ENCODE measurements at regions not wholly inside any gene's neighbourhood (a gene's known extent, or its start where the extent isn't known, plus 50 kb on each side); places are given as distances from the start of the nearest gene placed in this dataset.
A peak's percentile ranks its signal among the peaks of the same experiment; 100 is the strongest.

- no peaks in the 10 kb centered on the region for H3K4me1 ChIP-seq (ENCODE audit: control insufficient read depth, insufficient read depth, low read length)
- no peak for DNase-seq (ENCODE audit: low read depth in 4 of 6, low spot score in 6 of 6)
- no peaks in the 10 kb centered on the region for H3K27me3 ChIP-seq (ENCODE audit: control insufficient read depth, insufficient read depth, low read length)
- no peak overlapping the region for H3K27ac ChIP-seq (ENCODE audit: low read depth, low read length)
- 77% methylated on average over 3 of the region's 7 CpGs for WGBS (ENCODE audit: insufficient coverage)
- H3K9me3 ChIP-seq (ENCODE audit: control insufficient read depth, insufficient read depth, low read length), result no peaks in the 10 kb centered on the region
- no peaks in the 10 kb centered on the region for H3K36me3 ChIP-seq (ENCODE audit: control insufficient read depth, insufficient read depth, low read length)
- no peak overlapping the region for H3K4me3 ChIP-seq (ENCODE audit: low read depth, low read length)
Measured at GRCh38 chr3:139764069-139764905, 86.5 kb upstream of the NMNAT3 start.

DNA sequence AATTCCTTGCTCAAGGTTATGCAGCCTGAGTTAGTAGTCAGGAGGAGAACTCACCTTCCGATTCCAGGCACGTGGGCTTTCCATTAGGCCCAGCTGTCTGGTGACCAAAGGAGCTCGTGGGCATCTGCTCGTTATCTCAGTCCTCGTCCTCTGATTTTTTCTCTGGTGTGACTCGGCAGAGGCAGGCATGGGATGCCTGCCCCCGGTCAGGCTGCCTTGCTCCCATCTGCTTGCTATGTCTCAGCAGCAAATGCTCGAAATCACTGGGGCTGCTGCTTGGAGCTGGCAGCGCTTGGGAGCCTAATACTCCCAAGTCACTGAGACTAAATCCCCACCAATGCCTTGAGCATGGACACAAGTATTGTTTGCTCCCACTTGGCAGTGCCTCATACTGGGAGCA is 84.5 kb upstream of the NMNAT3 start:
- H3K36me3 ChIP-seq (ENCODE audit: control insufficient read depth, insufficient read depth, low read length), result no peaks in the 10 kb centered on the region
- no peaks in the 10 kb centered on the region for H3K27me3 ChIP-seq (ENCODE audit: control insufficient read depth, insufficient read depth, low read length)
- 71% methylated on average over 9 of the region's 9 CpGs for WGBS (ENCODE audit: insufficient coverage)
- DNase-seq (ENCODE audit: low read depth in 4 of 6, low spot score in 6 of 6), result peak in 1 of 6 donors; percentile 46
- H3K4me1 ChIP-seq (ENCODE audit: control insufficient read depth, insufficient read depth, low read length), result no peaks in the 10 kb centered on the region
- H3K9me3 ChIP-seq (ENCODE audit: control insufficient read depth, insufficient read depth, low read length), result no peaks in the 10 kb centered on the region
- H3K4me3 ChIP-seq (ENCODE audit: low read depth, low read length), result no peak overlapping the region
- H3K27ac ChIP-seq (ENCODE audit: low read depth, low read length), result no peak overlapping the region

DNA sequence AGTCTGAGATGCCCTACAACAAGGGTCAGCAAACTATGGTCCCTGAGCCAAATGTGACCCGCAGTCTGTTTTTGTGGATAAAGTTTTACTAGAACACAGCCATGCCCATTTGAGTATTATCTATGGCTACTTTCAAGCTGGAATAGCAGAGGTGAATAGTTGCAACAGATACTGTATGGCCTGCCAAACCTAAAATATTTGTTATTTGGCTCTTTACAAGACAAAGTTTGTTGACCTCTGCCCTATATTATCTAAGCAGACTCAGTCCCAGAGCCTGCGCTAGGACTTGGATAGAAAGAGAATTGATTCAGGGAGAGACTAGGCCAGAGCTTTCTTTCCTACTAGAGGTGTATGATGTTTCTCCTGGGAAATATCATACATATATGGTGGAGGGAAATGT is 81.7 kb upstream of the NMNAT3 start:
- Histone ChIP-seq H3K9me3 (ENCODE audit: control insufficient read depth, insufficient read depth, low read length) (no peaks in the 10 kb centered on the region), H3K27me3 (ENCODE audit: control insufficient read depth, insufficient read depth, low read length) (no peaks in the 10 kb centered on the region), H3K4me1 (ENCODE audit: control insufficient read depth, insufficient read depth, low read length) (no peaks in the 10 kb centered on the region), H3K27ac (ENCODE audit: low read depth, low read length) (no peak overlapping the region), H3K4me3 (ENCODE audit: low read depth, low read length) (no peak overlapping the region), H3K36me3 (ENCODE audit: control insufficient read depth, insufficient read depth, low read length) (no peaks in the 10 kb centered on the region)
- WGBS (ENCODE audit: insufficient coverage), result no CpG with 5 or more reads among the region's 2 CpGs
- no peak for DNase-seq (ENCODE audit: low read depth in 4 of 6, low spot score in 6 of 6)

DNA sequence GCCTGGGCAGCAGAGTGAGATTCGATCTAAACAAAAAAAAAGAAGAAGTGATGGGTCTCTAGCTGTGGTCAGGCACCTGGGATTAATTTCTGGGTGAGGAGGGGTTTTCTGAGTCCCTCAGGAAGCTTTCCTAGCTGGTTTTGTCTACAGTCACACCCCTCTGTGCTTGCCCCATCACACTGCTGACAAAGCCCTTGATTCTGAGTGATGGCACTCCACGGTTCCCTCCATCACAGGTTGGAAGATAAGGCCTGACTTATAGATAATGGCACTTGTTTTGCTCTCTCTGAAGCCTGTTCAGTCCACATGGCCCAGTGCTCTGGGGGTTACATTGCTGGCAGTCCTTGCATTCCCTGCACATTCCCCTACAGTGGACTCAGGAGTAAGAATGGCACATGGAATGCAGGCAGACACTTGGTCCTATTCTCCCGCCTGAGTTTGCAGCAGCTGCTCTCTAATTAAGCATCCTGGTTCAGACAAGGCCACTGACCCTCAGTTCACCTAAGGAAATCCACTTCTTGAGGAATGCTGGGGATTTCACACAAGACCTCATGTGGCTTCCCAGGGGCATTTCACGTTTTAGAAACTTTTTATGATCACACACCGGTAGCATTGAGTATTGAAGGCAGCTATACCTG is 81.0 kb upstream of the NMNAT3 start:
- Histone ChIP-seq H3K36me3 (ENCODE audit: control insufficient read depth, insufficient read depth, low read length) (no peaks in the 10 kb centered on the region), H3K4me1 (ENCODE audit: control insufficient read depth, insufficient read depth, low read length) (no peaks in the 10 kb centered on the region), H3K27ac (ENCODE audit: low read depth, low read length) (no peak overlapping the region), H3K27me3 (ENCODE audit: control insufficient read depth, insufficient read depth, low read length) (no peaks in the 10 kb centered on the region), H3K4me3 (ENCODE audit: low read depth, low read length) (no peak overlapping the region), H3K9me3 (ENCODE audit: control insufficient read depth, insufficient read depth, low read length) (no peaks in the 10 kb centered on the region)
- WGBS (ENCODE audit: insufficient coverage), result 61% methylated on average over 4 of the region's 5 CpGs
- no peak for DNase-seq (ENCODE audit: low read depth in 4 of 6, low spot score in 6 of 6)

- no peak for DNase-seq (ENCODE audit: low read depth in 4 of 6, low spot score in 6 of 6)
- no peak overlapping the region for H3K4me3 ChIP-seq (ENCODE audit: low read depth, low read length)
- no peaks in the 10 kb centered on the region for H3K36me3 ChIP-seq (ENCODE audit: control insufficient read depth, insufficient read depth, low read length)
Measured at GRCh38 chr3:139757448-139758030, 79.8 kb upstream of the NMNAT3 start.

DNA sequence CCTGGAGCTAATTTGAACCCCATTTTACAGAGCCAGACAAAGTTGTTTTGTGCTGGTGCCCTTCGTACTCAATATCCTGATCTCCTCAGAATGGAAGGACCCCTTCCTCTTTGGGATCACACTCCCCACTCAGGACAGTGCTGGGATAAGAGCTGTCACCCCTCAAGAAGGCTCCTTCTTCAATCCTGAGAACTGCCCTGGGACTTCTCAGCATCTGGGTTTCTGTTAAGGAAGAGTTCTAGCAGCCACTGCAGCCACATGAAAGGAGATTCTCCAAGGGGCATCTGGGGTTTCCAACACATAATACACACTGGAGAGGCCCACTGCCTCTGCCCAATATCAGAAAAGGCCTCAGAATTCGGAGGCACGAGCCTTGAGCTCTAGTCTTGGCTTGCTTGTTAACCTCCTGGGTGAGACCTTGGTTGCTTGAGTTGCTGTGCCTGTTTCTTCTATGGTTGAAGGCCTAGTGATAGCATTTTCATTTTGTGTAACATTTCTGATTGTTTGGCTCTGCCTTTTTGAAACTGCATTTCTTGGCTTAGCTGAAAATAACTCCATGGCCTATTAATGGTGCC is 78.8 kb upstream of the NMNAT3 start:
- H3K4me1 ChIP-seq (ENCODE audit: control insufficient read depth, insufficient read depth, low read length), result no peaks in the 10 kb centered on the region

More at GRCh38 chr3:139757448-139758030, 79.8 kb upstream of the NMNAT3 start:
- no peaks in the 10 kb centered on the region for H3K27me3 ChIP-seq (ENCODE audit: control insufficient read depth, insufficient read depth, low read length)
- H3K9me3 ChIP-seq (ENCODE audit: control insufficient read depth, insufficient read depth, low read length), result no peaks in the 10 kb centered on the region
- no peaks in the 10 kb centered on the region for H3K4me1 ChIP-seq (ENCODE audit: control insufficient read depth, insufficient read depth, low read length)
- no peak overlapping the region for H3K27ac ChIP-seq (ENCODE audit: low read depth, low read length)

DNA sequence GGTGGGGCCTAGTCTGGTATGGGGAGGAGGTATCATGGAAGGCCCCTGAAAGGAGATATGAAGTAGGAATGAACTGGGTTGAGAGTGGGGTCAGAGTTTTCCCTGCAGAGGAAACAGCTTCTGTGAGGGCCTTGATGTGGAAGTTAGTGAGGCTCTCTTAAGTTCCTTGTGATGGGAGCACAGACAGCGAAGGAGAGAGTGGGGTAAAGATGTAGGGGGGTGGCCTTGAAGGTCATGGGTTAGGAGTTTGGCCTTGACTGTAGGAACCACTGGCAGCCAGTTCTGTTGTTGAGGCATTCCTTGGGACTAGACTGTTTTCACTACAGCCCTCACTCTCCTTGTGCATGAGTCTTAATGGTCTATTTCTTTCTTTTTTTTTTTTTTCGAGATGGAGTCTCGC is 77.8 kb upstream of the NMNAT3 start:
- Histone ChIP-seq H3K27me3 (ENCODE audit: control insufficient read depth, insufficient read depth, low read length) (no peaks in the 10 kb centered on the region), H3K36me3 (ENCODE audit: control insufficient read depth, insufficient read depth, low read length) (no peaks in the 10 kb centered on the region), H3K4me1 (ENCODE audit: control insufficient read depth, insufficient read depth, low read length) (no peaks in the 10 kb centered on the region), H3K27ac (ENCODE audit: low read depth, low read length) (no peak overlapping the region), H3K9me3 (ENCODE audit: control insufficient read depth, insufficient read depth, low read length) (no peaks in the 10 kb centered on the region), H3K4me3 (ENCODE audit: low read depth, low read length) (no peak overlapping the region)
- WGBS (ENCODE audit: insufficient coverage), result 100% methylated on average over 1 of the region's 3 CpGs
- no peak for DNase-seq (ENCODE audit: low read depth in 4 of 6, low spot score in 6 of 6)

More for the DNA sequence above, 78.8 kb upstream of the NMNAT3 start:
- Histone ChIP-seq H3K36me3 (ENCODE audit: control insufficient read depth, insufficient read depth, low read length) (no peaks in the 10 kb centered on the region), H3K27ac (ENCODE audit: low read depth, low read length) (no peak overlapping the region), H3K27me3 (ENCODE audit: control insufficient read depth, insufficient read depth, low read length) (no peaks in the 10 kb centered on the region), H3K9me3 (ENCODE audit: control insufficient read depth, insufficient read depth, low read length) (no peaks in the 10 kb centered on the region), H3K4me3 (ENCODE audit: low read depth, low read length) (no peak overlapping the region)
- DNase-seq (ENCODE audit: low read depth in 4 of 6, low spot score in 6 of 6), result no peak
- 86% methylated on average over 3 of the region's 3 CpGs for WGBS (ENCODE audit: insufficient coverage)

DNA sequence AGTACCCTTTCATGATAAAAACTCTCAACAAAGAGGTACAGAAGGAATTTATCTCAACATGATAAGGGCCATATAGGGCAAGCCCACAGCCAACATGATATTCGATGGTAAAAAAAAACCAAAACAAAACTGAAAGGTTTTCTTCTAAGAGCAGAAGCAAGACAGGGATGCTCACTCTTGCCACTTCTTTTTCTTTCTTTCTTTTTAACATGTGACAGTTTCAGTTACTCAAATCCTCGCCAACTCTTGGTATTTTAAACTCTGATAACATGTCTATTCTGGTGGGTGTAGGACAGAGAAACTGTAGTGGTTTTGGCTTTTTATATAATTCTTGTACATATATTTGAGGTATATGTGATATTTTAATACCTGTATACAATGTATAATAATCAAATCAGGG is 74.0 kb upstream of the NMNAT3 start:
- H3K4me1 ChIP-seq (ENCODE audit: control insufficient read depth, insufficient read depth, low read length), result no peaks in the 10 kb centered on the region
- H3K27ac ChIP-seq (ENCODE audit: low read depth, low read length), result no peak overlapping the region
- H3K9me3 ChIP-seq (ENCODE audit: control insufficient read depth, insufficient read depth, low read length), result peaks cover 2% of the 10 kb centered on the region
- no peaks in the 10 kb centered on the region for H3K36me3 ChIP-seq (ENCODE audit: control insufficient read depth, insufficient read depth, low read length)
- DNase-seq (ENCODE audit: low read depth in 4 of 6, low spot score in 6 of 6), result no peak
- H3K27me3 ChIP-seq (ENCODE audit: control insufficient read depth, insufficient read depth, low read length), result no peaks in the 10 kb centered on the region
- H3K4me3 ChIP-seq (ENCODE audit: low read depth, low read length), result no peak overlapping the region
- WGBS (ENCODE audit: insufficient coverage), result 100% methylated on average over 1 of the region's 2 CpGs

DNA sequence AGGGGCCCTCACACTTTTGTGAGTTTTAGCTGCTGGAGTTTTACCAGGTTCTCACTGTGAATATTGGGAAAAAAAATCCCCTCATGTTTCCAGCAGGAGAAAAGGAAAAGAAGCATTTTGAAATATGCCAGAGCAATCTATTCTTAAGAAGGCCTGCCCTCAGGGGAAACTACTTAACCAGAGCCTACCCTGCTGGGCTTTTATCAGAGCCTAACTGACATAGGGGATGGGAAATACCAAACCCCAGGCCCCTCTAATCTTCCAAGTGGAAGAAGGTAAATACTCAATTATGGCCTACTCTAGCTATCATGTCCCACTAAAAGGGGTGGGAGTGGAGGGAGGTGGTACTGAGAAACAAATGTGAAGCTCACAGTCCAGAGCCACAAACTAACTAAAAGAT is 68.7 kb upstream of the NMNAT3 start:
- Histone ChIP-seq H3K36me3 (ENCODE audit: control insufficient read depth, insufficient read depth, low read length) (no peaks in the 10 kb centered on the region), H3K9me3 (ENCODE audit: control insufficient read depth, insufficient read depth, low read length) (peaks cover 2% of the 10 kb centered on the region), H3K4me3 (ENCODE audit: low read depth, low read length) (no peak overlapping the region), H3K27ac (ENCODE audit: low read depth, low read length) (no peak overlapping the region), H3K27me3 (ENCODE audit: control insufficient read depth, insufficient read depth, low read length) (no peaks in the 10 kb centered on the region), H3K4me1 (ENCODE audit: control insufficient read depth, insufficient read depth, low read length) (no peaks in the 10 kb centered on the region)
- DNase-seq (ENCODE audit: low read depth in 4 of 6, low spot score in 6 of 6), result no peak

All from spinal cord (tissue), 9 donors.